ENCODE measurements at regions not wholly inside any gene's neighbourhood (a gene's known extent, or its start where the extent isn't known, plus 50 kb on each side); places are given as distances from the start of the nearest gene placed in this dataset.

- DNase-seq (ENCODE audit: low spot score) (no peak), ATAC-seq (no peak)
- H3K4me2 ChIP-seq, result no peak overlapping the region
- Mint-ChIP-seq H3K4me1 (no peaks in the 10 kb centered on the region; the same call in 1 of the 3 replicates), H3K36me3 (ENCODE audit: low read depth) (no peaks in the 10 kb centered on the region), H3K9me3 (no peaks in the 10 kb centered on the region), H3K27me3 (ENCODE audit: insufficient read depth, low read depth, poor library complexity) (peaks cover 2% of the 10 kb centered on the region), H3K4me3 (no peak overlapping the region), H3K27ac (no peak overlapping the region)
- no peak overlapping the region for H2AFZ ChIP-seq
- H3K36me3 ChIP-seq (ENCODE audit: insufficient read depth), result no peaks in the 10 kb centered on the region
- no peaks in the 10 kb centered on the region for H3F3A ChIP-seq (replicated peaks; ENCODE audit: low read depth)
- no peak overlapping the region for H3K27ac ChIP-seq (ENCODE audit: low read depth)
- H3K27me3 ChIP-seq (ENCODE audit: insufficient read depth), result no peaks in the 10 kb centered on the region
- 0 out of 2 replicates have a peak, but pooled peaks cover 2% of the 10 kb centered on the region for H3K9me2 ChIP-seq (ENCODE audit: insufficient read depth)
- H3K79me2 ChIP-seq (replicated peaks; ENCODE audit: insufficient read depth), result no peaks in the 10 kb centered on the region
- no peak overlapping the region for H3K4me3 ChIP-seq
- no peak for TF ChIP-seq REST (IDR thresholded peaks at IDR 0.05; ENCODE audit: unreplicated experiment)
- TF ChIP-seq CREB1 (CRISPR knock-in tag; IDR thresholded peaks at IDR 0.05; ENCODE audit: low read depth), result no peak
- no peak for TF ChIP-seq ETS1 (IDR thresholded peaks at IDR 0.05)
- TF ChIP-seq EZH2phosphoT487 (IDR thresholded peaks at IDR 0.05; ENCODE audit: unreplicated experiment), result no peak
- no peak for TF ChIP-seq POLR2AphosphoS5 (IDR thresholded peaks at IDR 0.05; ENCODE audit: low read depth)
- TF ChIP-seq STAT1 (IDR thresholded peaks at IDR 0.05; ENCODE audit: unreplicated experiment), result no peak
- no peak for TF ChIP-seq ZNF462 (CRISPR knock-in tag; IDR thresholded peaks at IDR 0.05)
- no peak for TF ChIP-seq JUNB (IDR thresholded peaks at IDR 0.05; ENCODE audit: unreplicated experiment)
- TF ChIP-seq NANOG (IDR thresholded peaks at IDR 0.05; ENCODE audit: borderline replicate concordance), result no peak
- no peak for TF ChIP-seq ZNF114 (CRISPR knock-in tag; IDR thresholded peaks at IDR 0.05)
- TF ChIP-seq CTCF (conservative IDR thresholded peaks at IDR 0.05; ENCODE audit: low read depth in 2 of 2), result no peak
- TF ChIP-seq EZH2 (IDR thresholded peaks at IDR 0.05; ENCODE audit: low read depth, unreplicated experiment), result no peak
- no peak for TF ChIP-seq ZNF331 (CRISPR knock-in tag; IDR thresholded peaks at IDR 0.05; ENCODE audit: low read depth)
- H3K4me1 ChIP-seq (ENCODE audit: insufficient read depth), result no peaks in the 10 kb centered on the region
- no peaks in the 10 kb centered on the region for H4K20me1 ChIP-seq (replicated peaks; ENCODE audit: insufficient read depth)
Observed at GRCh38 chr2:38243186-38243880, 133.7 kb downstream of the ATL2 start.

All from GM23338 (cell line).